GM18520 (cell line): ENCODE measurements at regions not wholly inside any gene's neighbourhood (a gene's known extent, or its start where the extent isn't known, plus 50 kb on each side); places are given as distances from the start of the nearest gene placed in this dataset.

Experiments
- ATAC-seq: cut with Tn5 transposase; IDR thresholded peaks from one replicate; pipeline ENCODE4 v1.9.1; 2021; ENCODE audit not compliant: unreplicated experiment

DNA sequence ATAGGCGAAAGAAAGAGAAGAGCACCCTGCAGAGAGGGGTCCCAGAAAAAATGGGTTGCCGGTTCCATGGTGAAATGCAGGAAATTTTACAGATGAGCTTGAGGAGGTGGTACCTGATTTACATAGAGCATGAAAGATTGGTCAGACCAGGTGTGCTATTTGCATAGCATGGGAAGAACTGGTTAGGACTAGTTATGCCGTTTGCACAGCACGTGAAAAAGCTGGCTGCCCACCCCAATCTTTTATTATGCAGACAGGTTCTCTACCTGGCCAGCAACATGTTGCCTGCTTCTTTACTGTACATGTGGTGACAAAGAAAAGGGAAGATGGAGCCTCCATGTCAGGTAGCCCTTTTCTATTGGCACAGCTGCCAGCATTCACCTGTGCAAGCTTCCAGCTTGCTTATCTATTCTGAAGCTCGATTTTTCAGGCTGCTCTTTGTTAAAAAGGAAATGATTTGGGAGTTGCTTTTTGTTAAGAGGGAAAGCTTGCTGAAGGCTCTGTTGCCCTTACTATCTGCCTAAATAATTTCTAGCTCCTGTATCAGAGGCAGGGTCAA lies 62.9 kb upstream of the ELK3 start:
- no peak for ATAC-seq

DNA sequence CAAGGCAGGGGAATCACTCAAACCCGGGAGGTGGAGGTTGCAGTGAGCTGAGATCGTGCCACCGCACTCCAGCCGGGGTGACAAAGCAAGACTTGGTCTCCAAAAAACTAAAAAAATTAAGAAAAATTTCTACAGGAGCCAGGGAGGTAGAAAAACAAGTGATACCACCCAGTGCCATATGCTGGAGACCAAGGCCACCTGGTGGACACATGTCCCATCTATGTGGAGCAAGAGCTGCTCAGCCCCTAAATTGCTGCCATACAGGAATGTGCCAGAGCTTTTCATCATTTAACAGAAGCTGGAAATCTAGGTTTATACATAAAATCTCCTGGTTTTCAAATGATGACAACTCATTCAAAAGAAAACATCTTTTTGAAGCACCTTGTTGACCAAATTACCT lies 61.4 kb upstream of the ELK3 start:
- ATAC-seq, result no peak

GRCh38 chr12:96134200-96134599 lies 60.0 kb upstream of the ELK3 start:
- no peak for ATAC-seq

- no peak for ATAC-seq
Observed at GRCh38 chr12:96136161-96136560, 58.0 kb upstream of the ELK3 start.

GRCh38 chr12:96136725-96137378 lies 57.3 kb upstream of the ELK3 start:
- ATAC-seq, result no peak

DNA sequence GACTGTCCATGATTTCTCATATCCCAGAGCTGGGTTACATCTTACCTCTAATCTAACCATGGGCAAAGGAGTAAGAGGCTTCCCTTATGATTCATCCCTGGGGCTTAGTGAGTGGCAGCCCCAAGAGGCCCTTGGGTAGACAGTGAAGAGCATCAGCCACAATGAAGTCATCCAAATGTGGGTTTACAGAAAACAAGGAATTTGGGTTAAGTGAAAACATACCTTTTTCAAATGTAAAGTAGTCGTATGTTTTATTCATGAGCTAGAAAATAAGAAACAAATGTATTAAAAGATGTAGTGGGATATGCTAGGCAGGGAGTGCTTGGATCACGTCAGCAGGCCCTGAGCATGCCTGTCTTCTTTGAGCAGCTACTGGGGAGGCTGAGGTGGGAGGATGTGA lies 54.0 kb upstream of the ELK3 start:
- ATAC-seq, result no peak

GRCh38 chr12:96141216-96141912 lies 52.8 kb upstream of the ELK3 start:
- ATAC-seq, result no peak

DNA sequence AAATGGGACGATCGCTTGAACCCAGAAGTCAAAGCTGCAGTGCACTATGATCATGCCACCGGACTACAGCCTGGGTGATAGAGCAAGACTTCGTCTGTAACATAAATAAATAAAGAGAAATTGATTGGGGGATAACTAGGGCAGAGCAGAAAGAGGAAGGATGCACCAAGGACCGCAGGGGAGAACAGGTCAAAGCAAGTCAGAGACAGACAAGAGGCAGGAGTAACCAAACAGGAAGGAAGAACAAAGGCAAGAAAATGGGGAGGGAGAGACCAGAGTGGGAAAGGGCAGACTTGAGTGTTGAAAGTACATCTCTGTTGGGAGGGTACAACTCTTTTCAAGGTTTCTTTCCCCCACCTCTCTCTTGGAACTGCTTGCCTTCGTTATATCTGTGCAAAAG lies 50.8 kb upstream of the ELK3 start:
- no peak for ATAC-seq

DNA sequence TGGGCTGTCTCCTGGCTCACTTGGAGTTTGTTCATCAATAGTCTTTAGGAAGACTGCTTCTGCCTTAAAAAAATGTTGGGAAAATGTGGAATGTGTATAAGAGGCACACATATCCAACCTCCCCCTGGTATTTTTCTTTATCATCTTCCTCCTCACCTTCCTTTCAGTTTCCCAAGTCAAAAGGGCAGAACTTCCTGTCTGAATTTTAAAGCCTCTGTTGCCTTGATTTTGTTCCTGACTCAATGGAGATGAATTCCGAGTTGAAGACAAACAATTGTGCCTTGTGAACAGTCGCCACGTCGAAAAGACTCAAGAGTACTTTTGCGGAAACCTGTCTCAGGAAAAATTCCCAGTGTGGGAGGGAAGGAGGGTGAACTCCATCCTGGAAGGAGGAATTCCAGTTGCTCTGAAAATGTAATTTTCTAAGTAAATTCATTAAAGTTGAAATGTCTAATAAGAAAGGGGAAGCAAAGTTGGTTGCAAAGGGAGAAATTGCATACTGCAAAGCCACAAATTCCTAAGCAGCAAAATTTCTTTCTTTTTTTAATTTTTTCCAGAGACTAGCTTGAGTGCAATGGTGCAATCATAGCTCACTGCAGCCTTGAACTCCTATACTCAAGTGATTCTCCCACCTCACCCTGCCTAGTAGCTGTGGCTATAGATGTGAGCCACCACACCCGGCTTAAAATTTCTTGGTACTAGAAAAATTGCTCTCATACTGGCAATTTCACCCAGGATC lies 50.2 kb upstream of the ELK3 start:
- ATAC-seq, result no peak
